Fibroblast of skin of abdomen (primary cell): ENCODE measurements at regions not wholly inside any gene's neighbourhood (a gene's known extent, or its start where the extent isn't known, plus 50 kb on each side); places are given as distances from the start of the nearest gene placed in this dataset.

Source experiments
- DNase-seq: peaks from one replicate; pipeline ENCODE4 v3.0.0-alpha.2; 2013

DNA sequence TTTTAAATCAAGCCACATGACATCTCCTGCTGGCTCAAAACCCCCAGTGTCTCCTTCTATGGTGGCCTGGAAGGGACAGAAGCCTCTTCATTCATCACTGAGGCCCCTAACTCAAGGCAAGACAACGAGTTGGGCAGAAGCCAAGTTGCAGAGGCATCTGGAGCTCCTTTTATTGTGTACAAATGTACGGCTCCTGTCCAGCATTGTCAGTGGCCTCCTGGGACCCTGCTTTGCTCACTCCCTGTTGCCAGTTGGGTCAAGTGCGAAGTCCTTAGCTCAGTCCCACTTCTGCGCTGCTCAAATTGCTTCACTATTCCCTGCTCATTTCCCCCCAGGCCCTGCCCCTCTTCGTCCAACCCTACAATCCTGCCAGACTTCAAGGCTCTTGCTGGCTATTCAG lies 181.2 kb upstream of the PMEPA1 start:
- DNase-seq = no peak

- no peak for DNase-seq
Measured at GRCh38 chr20:57890202-57890800, 180.5 kb upstream of the PMEPA1 start.

DNA sequence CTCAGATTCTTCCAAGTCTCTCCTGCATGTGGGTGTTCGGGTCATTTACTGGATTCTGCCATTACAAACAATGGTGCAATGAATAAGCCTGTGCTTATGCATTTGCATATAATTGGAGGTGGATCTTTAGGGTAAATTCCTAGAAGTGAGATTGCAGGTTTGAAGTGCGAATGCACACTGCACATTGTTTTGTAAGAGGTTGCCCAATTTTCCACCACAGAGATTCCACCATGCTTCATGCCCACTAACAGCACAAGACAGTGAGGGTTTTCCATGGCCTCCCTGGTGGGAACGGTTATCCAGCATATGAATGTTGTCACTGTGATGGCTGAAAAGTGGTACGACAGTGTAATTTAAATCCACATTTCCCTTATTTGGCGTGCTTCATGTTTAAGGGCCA lies 178.8 kb upstream of the PMEPA1 start:
- no peak for DNase-seq

- DNase-seq = no peak
Measured at GRCh38 chr20:57884956-57885355, 175.1 kb upstream of the PMEPA1 start.

DNA sequence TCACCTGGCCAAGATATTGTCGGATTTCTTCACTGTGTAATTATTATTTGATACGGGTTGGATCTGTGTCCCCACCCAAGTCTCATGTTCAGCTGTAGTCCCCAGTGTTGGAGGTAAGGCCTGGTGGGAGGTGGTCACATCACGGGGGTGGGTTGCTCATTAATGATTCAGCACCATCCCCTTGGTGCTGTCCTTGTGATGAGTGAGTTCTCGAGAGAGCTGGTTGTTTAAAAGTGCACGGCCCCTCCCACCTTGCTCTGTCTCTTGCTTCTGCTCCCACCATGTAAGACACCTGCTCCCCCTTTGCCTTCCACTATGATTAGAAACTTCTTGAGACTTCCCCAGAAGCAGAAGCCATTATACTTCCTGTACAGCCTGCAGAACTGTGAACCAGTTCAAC lies 173.9 kb upstream of the PMEPA1 start:
- no peak for DNase-seq

DNA sequence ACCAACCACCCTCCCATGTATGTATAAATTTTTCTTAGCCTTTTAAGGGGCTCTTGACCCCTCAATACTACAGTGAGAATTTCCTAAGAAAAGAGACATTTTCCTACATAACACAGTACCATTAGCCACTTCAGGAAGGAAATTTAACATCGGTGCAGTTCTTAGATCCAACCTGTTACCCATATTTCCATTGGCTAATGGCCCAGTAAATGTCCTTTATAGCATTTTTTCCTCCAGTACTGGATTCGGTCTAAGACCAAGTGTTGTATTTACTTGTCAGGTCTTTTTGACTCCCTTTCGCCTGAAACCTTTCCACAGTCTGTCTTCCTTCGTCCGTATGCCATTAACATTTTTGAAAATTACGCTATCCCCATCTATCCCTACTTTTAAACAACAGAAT lies 173.4 kb upstream of the PMEPA1 start:
- DNase-seq = no peak

DNA sequence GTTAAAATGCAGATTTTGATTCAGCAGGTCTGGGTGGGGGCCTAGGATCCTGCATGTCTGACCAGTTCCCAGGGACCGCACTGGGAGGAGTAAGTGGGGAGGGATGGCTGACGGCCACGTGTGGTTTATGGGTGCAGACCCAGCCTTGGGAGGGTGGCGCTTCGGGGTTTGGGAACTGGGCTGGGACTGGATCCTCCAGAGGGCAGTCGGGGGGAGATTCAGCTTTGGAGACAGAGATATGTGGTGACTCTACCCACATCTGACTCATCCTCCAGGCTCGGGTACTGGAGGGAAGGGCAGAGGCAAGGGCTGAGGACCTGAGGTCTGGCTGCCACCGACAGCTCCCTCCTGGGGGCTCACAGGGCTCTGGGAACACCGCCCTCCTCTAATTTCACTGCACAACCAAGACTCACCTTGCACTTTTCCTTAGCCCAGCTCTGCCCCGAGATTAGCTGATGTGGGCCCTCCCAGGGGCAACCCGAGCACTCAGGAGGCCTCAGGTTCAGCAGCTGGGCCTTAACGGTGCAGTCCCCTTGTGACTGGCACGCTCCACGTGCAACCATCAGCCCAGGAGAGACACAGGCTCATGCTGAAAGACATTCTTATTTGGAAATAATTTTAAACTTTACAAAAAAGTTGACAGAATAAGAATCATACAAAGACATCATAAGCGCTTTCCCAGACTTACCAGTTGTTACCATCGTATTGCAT lies 172.8 kb upstream of the PMEPA1 start:
- peak; percentile 31 for DNase-seq

- no peak for DNase-seq
Measured at GRCh38 chr20:57881466-57882385, 171.9 kb upstream of the PMEPA1 start.

DNA sequence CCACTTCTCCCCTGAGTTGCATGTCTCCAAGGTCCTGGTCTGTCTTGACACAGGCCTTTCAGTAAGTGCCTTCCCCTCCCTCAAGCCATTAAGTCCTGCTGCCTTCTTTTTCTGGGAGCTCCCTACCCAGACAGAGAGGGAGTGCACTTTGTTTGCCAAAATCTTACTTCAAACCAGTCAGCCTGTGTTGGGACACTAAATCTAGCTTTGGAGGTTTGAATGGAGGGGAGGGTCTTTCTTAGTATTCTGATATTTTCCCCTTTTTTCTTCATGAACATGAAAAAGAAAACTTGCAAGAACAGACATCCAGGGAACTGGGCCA lies 170.7 kb upstream of the PMEPA1 start:
- DNase-seq = no peak

DNA sequence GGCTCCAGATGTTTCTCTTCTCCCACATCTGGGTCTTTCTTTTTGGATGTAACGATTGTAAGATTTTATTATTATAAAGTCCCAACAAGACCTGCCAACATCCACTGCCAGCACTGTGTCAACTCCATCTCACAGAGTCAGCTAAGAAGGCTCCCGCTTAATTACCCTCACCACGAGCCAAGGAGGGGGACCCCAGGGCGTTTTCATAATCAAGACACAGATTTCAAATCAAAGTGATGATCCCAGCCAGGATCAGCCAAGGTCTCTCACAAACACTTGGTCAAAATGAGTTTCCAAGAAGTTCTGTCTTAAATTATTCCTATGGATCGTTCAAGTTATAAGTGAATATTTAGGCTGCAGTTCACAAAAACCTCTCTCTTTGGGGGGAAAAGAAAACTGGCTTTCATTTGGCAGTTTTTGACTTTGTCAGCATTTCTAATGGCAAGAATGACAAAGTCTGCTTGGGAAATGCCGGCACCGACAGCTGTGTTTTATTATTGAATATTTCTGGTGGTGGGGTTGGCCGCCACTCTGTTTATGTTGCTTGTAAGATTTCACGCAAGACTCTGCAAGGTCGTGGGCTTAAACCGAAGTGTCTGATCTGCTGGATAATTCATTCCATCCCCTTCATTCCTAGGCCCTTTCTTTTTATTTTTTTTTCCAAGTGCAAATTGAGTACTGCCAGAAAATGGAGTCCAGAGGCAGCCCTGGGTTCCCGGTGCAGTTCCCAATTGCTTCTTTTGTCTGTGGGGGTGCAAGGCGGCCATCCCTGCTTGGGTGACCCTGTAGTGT lies 170.2 kb upstream of the PMEPA1 start:
- DNase-seq = peak; percentile 80

DNA sequence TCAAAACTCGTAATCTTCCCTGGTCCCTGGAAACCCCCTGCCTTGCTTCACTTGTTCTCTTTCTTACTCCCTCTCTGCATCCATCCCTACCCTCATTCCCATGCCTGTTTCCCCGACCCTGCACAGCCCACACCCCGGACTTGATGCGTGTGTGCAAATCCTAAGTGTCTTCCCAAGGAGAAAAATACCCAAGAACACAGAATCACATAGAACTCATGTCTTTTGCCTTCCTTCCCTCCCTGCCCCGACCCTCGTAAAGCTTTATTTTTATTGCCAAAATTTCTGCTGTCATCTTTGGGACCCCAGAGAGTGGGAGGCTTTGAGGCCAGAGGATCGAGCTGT lies 169.6 kb upstream of the PMEPA1 start:
- no peak for DNase-seq

GRCh38 chr20:57878786-57879424 lies 169.1 kb upstream of the PMEPA1 start:
- no peak for DNase-seq

GRCh38 chr20:57877995-57878394 lies 168.2 kb upstream of the PMEPA1 start:
- no peak for DNase-seq

GRCh38 chr20:57877131-57877824 lies 167.5 kb upstream of the PMEPA1 start:
- no peak for DNase-seq

- no peak for DNase-seq
Measured at GRCh38 chr20:57876163-57876562, 166.3 kb upstream of the PMEPA1 start.

DNA sequence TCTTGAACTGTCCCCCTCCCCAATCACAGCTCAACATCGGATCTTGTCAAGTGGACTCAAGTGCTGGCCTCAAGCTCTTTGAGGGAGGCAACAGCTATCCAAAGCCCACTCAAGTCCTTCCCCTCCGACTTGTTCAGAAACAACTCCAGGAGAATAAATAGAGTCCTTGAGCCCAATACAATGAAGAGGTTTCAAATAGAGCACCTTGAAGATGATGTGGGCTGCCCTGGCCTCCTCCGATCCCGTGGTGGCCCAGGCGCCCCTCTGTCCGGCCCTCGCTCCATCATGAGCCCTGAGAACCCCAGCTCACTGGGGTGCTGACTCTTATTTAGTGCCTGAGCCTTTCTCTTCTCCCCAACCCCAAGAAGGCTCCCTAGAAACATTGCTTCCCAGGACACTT lies 164.3 kb upstream of the PMEPA1 start:
- no peak for DNase-seq

DNA sequence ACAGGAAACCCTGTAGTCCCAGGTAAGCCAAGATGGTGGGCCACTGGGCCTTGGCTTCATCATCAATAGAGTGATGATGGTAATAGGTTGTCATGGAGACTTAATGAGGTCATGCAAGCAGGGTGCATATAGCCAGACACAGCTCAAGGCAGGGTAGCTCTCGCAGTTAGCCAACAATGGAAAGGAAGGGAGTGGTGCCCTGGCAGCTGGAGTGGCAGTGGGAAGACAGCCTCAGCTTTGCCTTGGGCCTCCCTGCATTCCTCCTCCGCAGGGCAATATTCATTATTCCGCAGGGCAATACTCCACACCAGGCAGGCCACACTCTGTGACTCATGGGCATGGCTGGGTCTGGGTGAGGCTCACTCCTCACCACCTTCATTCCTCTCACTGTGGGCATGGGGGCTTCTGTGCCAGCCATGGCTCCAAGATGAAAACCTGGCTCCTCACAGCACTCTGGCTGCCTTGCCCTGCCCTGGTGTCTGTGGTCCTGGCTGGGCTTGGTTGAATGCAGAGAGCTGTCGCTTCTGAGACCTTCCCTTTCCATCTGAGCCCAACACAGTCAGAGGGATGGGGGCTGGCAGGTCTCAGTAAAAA lies 163.1 kb upstream of the PMEPA1 start:
- DNase-seq = no peak

- no peak for DNase-seq
Measured at GRCh38 chr20:57871237-57871632, 161.4 kb upstream of the PMEPA1 start.

- DNase-seq = no peak
Measured at GRCh38 chr20:57870597-57871236, 160.9 kb upstream of the PMEPA1 start.

GRCh38 chr20:57869951-57870315 lies 160.1 kb upstream of the PMEPA1 start:
- DNase-seq = no peak
